ENCODE measurements at regions not wholly inside any gene's neighbourhood (a gene's known extent, or its start where the extent isn't known, plus 50 kb on each side); places are given as distances from the start of the nearest gene placed in this dataset.
"Not testable (repeated sequence)": the region's sequence is repeated elsewhere in the genome, so short reads cannot be mapped to it uniquely, and the experiment has no call there.

- no peak for DNase-seq (ENCODE audit: insufficient read length, low spot score)
- no peak for TF ChIP-seq POU2F2 (IDR thresholded peaks at IDR 0.05; ENCODE audit: low read depth, low read length)
- TF ChIP-seq TAF1 (IDR thresholded peaks at IDR 0.05; ENCODE audit: low read depth, low read length), result no peak
- TF ChIP-seq PAX5 (IDR thresholded peaks at IDR 0.05; ENCODE audit: insufficient read depth, low read length, severe bottlenecking), result no peak
- no peak for TF ChIP-seq POLR2AphosphoS5 (IDR thresholded peaks at IDR 0.05; ENCODE audit: low read depth, low read length)
- TF ChIP-seq SPI1 (IDR thresholded peaks at IDR 0.05; ENCODE audit: low read depth, low read length), result no peak
- TF ChIP-seq POLR2A (IDR thresholded peaks at IDR 0.05; ENCODE audit: low read depth, low read length), result no peak
- FAIRE-seq, result no peak
Observed at GRCh38 chr15:81792646-81793045, 253.2 kb downstream of the MEX3B start.

DNA sequence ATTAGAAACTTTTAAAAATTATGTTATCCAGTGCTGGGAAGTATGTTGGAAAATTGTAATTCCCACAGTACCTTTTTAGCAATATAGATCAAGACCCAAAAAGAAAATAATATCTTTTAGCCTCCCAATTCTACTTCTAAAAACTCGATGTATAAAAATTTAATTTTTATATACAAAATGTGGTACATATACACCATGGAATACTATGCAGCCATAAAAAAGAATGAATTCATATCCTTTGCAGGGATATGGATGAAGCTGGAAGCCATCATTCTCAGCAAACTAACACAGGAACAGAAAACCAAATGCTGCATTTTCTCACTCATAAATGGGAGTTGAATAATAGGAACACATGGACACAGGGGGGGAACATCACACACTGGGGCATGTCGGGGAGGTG, 254.5 kb downstream of the MEX3B start:
- not testable (repeated sequence) for DNase-seq (ENCODE audit: insufficient read length, low spot score); FAIRE-seq

- FAIRE-seq, result no peak
- DNase-seq (ENCODE audit: insufficient read length, low spot score), result no peak
- TF ChIP-seq TAF1 (IDR thresholded peaks at IDR 0.05; ENCODE audit: low read depth, low read length) (no peak), POLR2AphosphoS5 (IDR thresholded peaks at IDR 0.05; ENCODE audit: low read depth, low read length) (no peak), POU2F2 (IDR thresholded peaks at IDR 0.05; ENCODE audit: low read depth, low read length) (no peak), SPI1 (IDR thresholded peaks at IDR 0.05; ENCODE audit: low read depth, low read length) (no peak), POLR2A (IDR thresholded peaks at IDR 0.05; ENCODE audit: low read depth, low read length) (no peak)
Observed at GRCh38 chr15:81789403-81789802, 256.4 kb downstream of the MEX3B start.

GRCh38 chr15:81786776-81787175, 259.0 kb downstream of the MEX3B start:
- FAIRE-seq, result no peak
- no peak for DNase-seq (ENCODE audit: insufficient read length, low spot score)
- TF ChIP-seq SPI1 (IDR thresholded peaks at IDR 0.05; ENCODE audit: low read depth, low read length), result no peak
- TF ChIP-seq POLR2A (IDR thresholded peaks at IDR 0.05; ENCODE audit: low read depth, low read length), result no peak
- TF ChIP-seq TAF1 (IDR thresholded peaks at IDR 0.05; ENCODE audit: low read depth, low read length), result no peak
- no peak for TF ChIP-seq PAX5 (IDR thresholded peaks at IDR 0.05; ENCODE audit: insufficient read depth, low read length, severe bottlenecking)
- TF ChIP-seq POLR2AphosphoS5 (IDR thresholded peaks at IDR 0.05; ENCODE audit: low read depth, low read length), result no peak
- TF ChIP-seq POU2F2 (IDR thresholded peaks at IDR 0.05; ENCODE audit: low read depth, low read length), result no peak

DNA sequence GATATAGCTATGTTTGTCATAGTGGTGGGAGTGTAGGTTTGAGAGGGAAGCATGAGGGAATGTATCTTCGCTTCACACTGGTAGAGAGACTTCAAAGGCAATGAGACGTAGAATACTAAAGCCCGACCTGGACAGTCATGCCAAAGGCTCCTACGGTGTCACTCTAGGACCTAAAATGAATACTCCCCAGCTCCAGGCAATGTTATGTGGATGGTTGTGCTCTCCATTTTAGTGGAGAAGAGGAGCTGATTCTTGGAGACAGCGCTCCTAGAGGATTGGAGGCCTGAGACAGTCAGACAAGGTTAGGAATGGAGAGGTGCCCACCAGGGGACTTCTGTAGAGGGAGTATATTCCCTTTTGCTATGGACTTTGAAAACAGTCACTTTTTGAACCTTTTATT, 260.1 kb downstream of the MEX3B start:
- DNase-seq (ENCODE audit: insufficient read length, low spot score) (no peak), FAIRE-seq (no peak)

DNA sequence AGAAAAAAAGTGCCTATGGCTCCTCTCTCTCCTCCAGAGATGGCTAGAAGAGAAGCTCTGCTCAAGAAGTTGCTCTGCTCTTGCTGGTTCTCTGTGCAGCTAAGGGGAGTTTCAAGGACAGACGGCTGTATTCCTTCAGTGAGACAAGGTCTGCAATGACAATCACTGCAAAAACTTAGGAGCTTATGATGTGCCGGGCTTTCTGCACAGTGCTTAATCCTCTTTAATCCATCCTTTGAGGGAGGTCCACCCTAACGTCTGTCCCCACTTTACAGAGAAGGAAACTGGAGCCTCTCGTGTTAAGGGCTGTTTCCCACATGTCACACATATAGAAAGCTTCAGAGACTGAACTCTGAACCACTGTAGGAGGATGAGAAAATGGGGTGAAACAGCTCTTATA, 260.6 kb downstream of the MEX3B start:
- TF ChIP-seq POLR2A (IDR thresholded peaks at IDR 0.05; ENCODE audit: low read depth, low read length), result no peak
- no peak for TF ChIP-seq POU2F2 (IDR thresholded peaks at IDR 0.05; ENCODE audit: low read depth, low read length)
- TF ChIP-seq SPI1 (IDR thresholded peaks at IDR 0.05; ENCODE audit: low read depth, low read length), result no peak
- TF ChIP-seq TAF1 (IDR thresholded peaks at IDR 0.05; ENCODE audit: low read depth, low read length), result no peak
- TF ChIP-seq POLR2AphosphoS5 (IDR thresholded peaks at IDR 0.05; ENCODE audit: low read depth, low read length), result no peak
- no peak for TF ChIP-seq PAX5 (IDR thresholded peaks at IDR 0.05; ENCODE audit: insufficient read depth, low read length, severe bottlenecking)
- no peak for DNase-seq (ENCODE audit: insufficient read length, low spot score)
- no peak for FAIRE-seq

More for the DNA sequence above, 260.1 kb downstream of the MEX3B start:
- no peak for TF ChIP-seq POU2F2 (IDR thresholded peaks at IDR 0.05; ENCODE audit: low read depth, low read length)
- no peak for TF ChIP-seq TAF1 (IDR thresholded peaks at IDR 0.05; ENCODE audit: low read depth, low read length)
- TF ChIP-seq POLR2AphosphoS5 (IDR thresholded peaks at IDR 0.05; ENCODE audit: low read depth, low read length), result no peak
- TF ChIP-seq POLR2A (IDR thresholded peaks at IDR 0.05; ENCODE audit: low read depth, low read length), result no peak
- no peak for TF ChIP-seq PAX5 (IDR thresholded peaks at IDR 0.05; ENCODE audit: insufficient read depth, low read length, severe bottlenecking)
- TF ChIP-seq SPI1 (IDR thresholded peaks at IDR 0.05; ENCODE audit: low read depth, low read length), result no peak

DNA sequence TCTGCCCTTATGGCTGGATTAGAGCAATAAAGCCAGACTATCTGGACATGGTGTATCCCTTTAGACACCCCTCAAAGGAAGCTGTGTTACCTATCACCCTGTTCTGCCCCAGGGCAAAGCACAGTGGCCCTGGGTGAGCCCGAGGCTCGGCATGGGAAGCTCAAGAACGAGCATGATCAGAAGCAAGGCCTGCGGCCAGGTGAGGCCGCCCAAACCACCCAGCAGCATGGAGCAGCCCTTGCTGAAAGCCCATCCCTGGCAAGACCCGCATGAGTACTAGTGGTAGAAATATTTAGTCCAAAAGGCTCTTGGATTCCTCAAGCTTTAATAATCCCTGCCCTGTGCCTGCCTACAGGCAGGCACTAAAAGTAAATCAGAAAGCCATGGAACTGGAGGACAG, 261.1 kb downstream of the MEX3B start:
- TF ChIP-seq TAF1 (IDR thresholded peaks at IDR 0.05; ENCODE audit: low read depth, low read length) (no peak), POLR2A (IDR thresholded peaks at IDR 0.05; ENCODE audit: low read depth, low read length) (no peak), SPI1 (IDR thresholded peaks at IDR 0.05; ENCODE audit: low read depth, low read length) (no peak), POU2F2 (IDR thresholded peaks at IDR 0.05; ENCODE audit: low read depth, low read length) (no peak), PAX5 (IDR thresholded peaks at IDR 0.05; ENCODE audit: insufficient read depth, low read length, severe bottlenecking) (no peak), POLR2AphosphoS5 (IDR thresholded peaks at IDR 0.05; ENCODE audit: low read depth, low read length) (no peak)
- DNase-seq (ENCODE audit: insufficient read length, low spot score) (no peak), FAIRE-seq (no peak)

- no peak for FAIRE-seq
- TF ChIP-seq POLR2A (IDR thresholded peaks at IDR 0.05; ENCODE audit: low read depth, low read length) (no peak), TAF1 (IDR thresholded peaks at IDR 0.05; ENCODE audit: low read depth, low read length) (no peak), SPI1 (IDR thresholded peaks at IDR 0.05; ENCODE audit: low read depth, low read length) (no peak)
- no peak for DNase-seq (ENCODE audit: insufficient read length, low spot score)
Observed at GRCh38 chr15:81783586-81783985, 262.2 kb downstream of the MEX3B start.

GRCh38 chr15:81783076-81783475, 262.7 kb downstream of the MEX3B start:
- no peak for FAIRE-seq
- TF ChIP-seq SPI1 (IDR thresholded peaks at IDR 0.05; ENCODE audit: low read depth, low read length) (no peak), PAX5 (IDR thresholded peaks at IDR 0.05; ENCODE audit: insufficient read depth, low read length, severe bottlenecking) (no peak), POLR2A (IDR thresholded peaks at IDR 0.05; ENCODE audit: low read depth, low read length) (no peak), TAF1 (IDR thresholded peaks at IDR 0.05; ENCODE audit: low read depth, low read length) (no peak), POLR2AphosphoS5 (IDR thresholded peaks at IDR 0.05; ENCODE audit: low read depth, low read length) (no peak), POU2F2 (IDR thresholded peaks at IDR 0.05; ENCODE audit: low read depth, low read length) (no peak)
- DNase-seq (ENCODE audit: insufficient read length, low spot score), result no peak

DNA sequence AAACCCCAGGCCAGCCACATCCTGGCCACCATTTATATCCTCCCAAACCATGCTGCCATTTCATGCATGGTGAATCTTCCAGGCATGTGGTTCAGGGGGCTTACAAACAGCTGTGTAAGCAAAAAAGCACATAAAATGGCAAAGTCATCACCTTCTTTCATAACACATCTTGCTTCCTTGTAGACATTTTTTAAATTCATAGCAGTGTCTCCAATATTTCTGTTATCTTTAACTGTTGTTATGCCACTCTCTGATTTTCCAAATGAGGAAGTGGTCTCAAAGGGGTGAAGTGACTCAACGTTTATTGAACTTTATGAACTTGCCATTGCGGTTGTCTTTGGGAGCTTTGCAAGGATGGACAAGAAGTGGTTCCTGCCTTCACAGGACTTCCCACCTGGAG, 264.4 kb downstream of the MEX3B start:
- DNase-seq (ENCODE audit: insufficient read length, low spot score), result no peak

More for the DNA sequence above, 264.4 kb downstream of the MEX3B start:
- FAIRE-seq, result no peak
- no peak for TF ChIP-seq TAF1 (IDR thresholded peaks at IDR 0.05; ENCODE audit: low read depth, low read length)
- no peak for TF ChIP-seq PAX5 (IDR thresholded peaks at IDR 0.05; ENCODE audit: insufficient read depth, low read length, severe bottlenecking)
- TF ChIP-seq POU2F2 (IDR thresholded peaks at IDR 0.05; ENCODE audit: low read depth, low read length), result no peak
- no peak for TF ChIP-seq POLR2AphosphoS5 (IDR thresholded peaks at IDR 0.05; ENCODE audit: low read depth, low read length)
- no peak for TF ChIP-seq SPI1 (IDR thresholded peaks at IDR 0.05; ENCODE audit: low read depth, low read length)

All from GM12891 (cell line).